Keratinocyte (primary cell): ENCODE measurements at regions not wholly inside any gene's neighbourhood (a gene's known extent, or its start where the extent isn't known, plus 50 kb on each side); places are given as distances from the start of the nearest gene placed in this dataset.

Experiments
- EZH2 ChIP-seq: IDR thresholded peaks from one replicate; pipeline ENCODE4 v1.6.1; 2012; ENCODE audit warnings: inconsistent platforms, mild to moderate bottlenecking, low read length, moderate library complexity
- TF ChIP-seq, protein P1 (sequence below), 3 experiments: IDR thresholded peaks in 1 of 3; conservative IDR thresholded peaks in 1 of 3; optimal IDR thresholded peaks in 1 of 3; 2 replicates in 2 of 3; 3 replicates in 1 of 3; pipeline versions ENCODE3 to v1.5.1; 2011; ENCODE audit warnings: low read length in 3 of 3, mild to moderate bottlenecking in 3 of 3, moderate library complexity in 2 of 3, control low read depth in 1 of 3, inconsistent platforms in 1 of 3; ENCODE audit not compliant: insufficient read depth in 2 of 3; ENCODE audit errors: extremely low read depth in 1 of 3

DNA sequence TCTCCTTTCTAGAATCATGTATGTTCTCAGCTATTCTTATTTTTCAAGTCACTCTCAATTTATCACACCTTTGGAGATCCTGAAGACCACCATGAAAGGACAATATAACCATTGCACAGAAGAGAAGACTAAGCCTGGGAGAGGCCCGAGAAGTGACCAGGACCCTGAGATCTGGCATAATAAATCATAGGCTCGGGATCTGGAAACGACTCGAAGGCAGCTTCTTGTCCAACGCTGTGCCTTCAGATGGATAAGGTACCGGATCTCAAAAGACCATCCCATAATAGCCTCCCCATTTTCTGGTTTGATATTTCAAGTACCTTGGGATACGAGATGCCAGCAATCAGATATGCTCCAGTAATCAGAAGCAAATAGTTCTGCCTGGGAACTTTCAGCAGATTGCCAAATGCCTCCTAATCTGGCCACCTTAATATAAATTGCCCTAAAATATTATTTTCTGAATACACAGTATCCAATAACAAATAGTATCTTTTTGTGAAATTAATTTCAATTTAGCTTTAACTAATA lies 179.2 kb upstream of the ZMIZ1 start:
- TF ChIP-seq, protein P1, sequence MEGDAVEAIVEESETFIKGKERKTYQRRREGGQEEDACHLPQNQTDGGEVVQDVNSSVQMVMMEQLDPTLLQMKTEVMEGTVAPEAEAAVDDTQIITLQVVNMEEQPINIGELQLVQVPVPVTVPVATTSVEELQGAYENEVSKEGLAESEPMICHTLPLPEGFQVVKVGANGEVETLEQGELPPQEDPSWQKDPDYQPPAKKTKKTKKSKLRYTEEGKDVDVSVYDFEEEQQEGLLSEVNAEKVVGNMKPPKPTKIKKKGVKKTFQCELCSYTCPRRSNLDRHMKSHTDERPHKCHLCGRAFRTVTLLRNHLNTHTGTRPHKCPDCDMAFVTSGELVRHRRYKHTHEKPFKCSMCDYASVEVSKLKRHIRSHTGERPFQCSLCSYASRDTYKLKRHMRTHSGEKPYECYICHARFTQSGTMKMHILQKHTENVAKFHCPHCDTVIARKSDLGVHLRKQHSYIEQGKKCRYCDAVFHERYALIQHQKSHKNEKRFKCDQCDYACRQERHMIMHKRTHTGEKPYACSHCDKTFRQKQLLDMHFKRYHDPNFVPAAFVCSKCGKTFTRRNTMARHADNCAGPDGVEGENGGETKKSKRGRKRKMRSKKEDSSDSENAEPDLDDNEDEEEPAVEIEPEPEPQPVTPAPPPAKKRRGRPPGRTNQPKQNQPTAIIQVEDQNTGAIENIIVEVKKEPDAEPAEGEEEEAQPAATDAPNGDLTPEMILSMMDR (optimal IDR thresholded peaks at IDR 0.05 in 1 of 3, IDR thresholded peaks at IDR 0.05 in 1 of 3, conservative IDR thresholded peaks at IDR 0.05 in 1 of 3; ENCODE audit: extremely low read depth in 1 of 3, insufficient read depth in 2 of 3, low read length in 3 of 3), result no peak
- no peak for TF ChIP-seq EZH2
